Peyer's patch (tissue), 4 donors: ENCODE measurements at regions not wholly inside any gene's neighbourhood (a gene's known extent, or its start where the extent isn't known, plus 50 kb on each side); places are given as distances from the start of the nearest gene placed in this dataset.

Experiments
- DNase-seq, 3 donors: peaks; one replicate each; pipeline ENCODE4 v3.0.0-alpha.2; 2017 to 2019
- H3K27ac ChIP-seq, 4 donors: fragments of 200-600 bp; sonication (generic); one replicate each; pipeline ENCODE4 v1.5.1; 2016 to 2019
- H3K27me3 ChIP-seq, 2 donors: fragments of 200-600 bp; sonication (generic); one replicate each; pipeline ENCODE4 v1.5.1; 2019
- H3K36me3 ChIP-seq, 3 donors: fragments of 200-600 bp; sonication (generic); one replicate each; pipeline ENCODE4 v1.5.1; 2016 to 2019
- H3K4me1 ChIP-seq, 4 donors: fragments of 200-600 bp; sonication (generic); one replicate each; pipeline ENCODE4 v1.5.1; 2016 to 2019
- H3K4me3 ChIP-seq, 4 donors: fragments of 200-600 bp; sonication (generic); 1 replicate in 3 of 4; 2 replicates in 1 of 4; pipeline ENCODE4 v1.5.1; 2016 to 2019; ENCODE audit warnings: mild to moderate bottlenecking in 1 of 4
- H3K9me3 ChIP-seq, 4 donors: fragments of 200-600 bp; sonication (generic); one replicate each; pipeline ENCODE4 v1.5.1; 2016 to 2019; ENCODE audit warnings: mild to moderate bottlenecking in 1 of 4
- POLR2A ChIP-seq, 2 donors: fragments of 450-650 bp; IDR thresholded peaks; one replicate each; pipeline ENCODE4 v1.5.1; 2017; ENCODE audit warnings: antibody characterized with exemption in 2 of 2, mild to moderate bottlenecking in 2 of 2, moderate library complexity in 2 of 2
- TF ChIP-seq, protein P1 (sequence below), 6 experiments: fragments of 450-650 bp in 4 of 6; fragments of 200-600 bp in 2 of 6; sonication (generic) in 1 of 6; IDR thresholded peaks; one replicate each; pipeline ENCODE4 v1.5.1; 2017 to 2019; ENCODE audit warnings: antibody characterized with exemption in 6 of 6, mild to moderate bottlenecking in 3 of 6, moderate library complexity in 1 of 6

DNA sequence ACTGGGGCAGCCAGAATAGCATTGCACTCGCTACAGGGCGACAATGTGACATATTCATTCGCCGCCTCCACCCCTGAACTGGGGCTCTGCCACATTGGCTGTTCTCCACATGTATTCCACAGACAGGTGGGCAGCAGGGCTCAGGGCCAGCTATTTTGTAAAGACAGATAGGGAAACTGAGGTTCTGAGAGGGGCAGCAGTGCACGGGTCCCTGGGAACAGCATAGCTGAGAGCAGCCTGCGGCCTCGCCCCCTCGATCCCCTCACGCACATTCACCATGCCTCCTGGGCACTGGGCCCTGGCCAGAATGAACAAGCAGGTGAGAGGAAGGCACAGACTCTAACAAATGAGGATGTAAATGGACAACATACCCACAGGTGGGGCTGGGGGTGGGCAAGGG, 75.0 kb upstream of the SPATA12 start:
- no peaks in the 10 kb centered on the region for H3K36me3 ChIP-seq
- H3K27ac ChIP-seq, result no peak overlapping the region
- H3K4me1 ChIP-seq, result peaks cover 0 to 12% (median 0%) of the 10 kb centered on the region in 4 donors
- H3K4me3 ChIP-seq, result no peak overlapping the region
- TF ChIP-seq, protein P1, sequence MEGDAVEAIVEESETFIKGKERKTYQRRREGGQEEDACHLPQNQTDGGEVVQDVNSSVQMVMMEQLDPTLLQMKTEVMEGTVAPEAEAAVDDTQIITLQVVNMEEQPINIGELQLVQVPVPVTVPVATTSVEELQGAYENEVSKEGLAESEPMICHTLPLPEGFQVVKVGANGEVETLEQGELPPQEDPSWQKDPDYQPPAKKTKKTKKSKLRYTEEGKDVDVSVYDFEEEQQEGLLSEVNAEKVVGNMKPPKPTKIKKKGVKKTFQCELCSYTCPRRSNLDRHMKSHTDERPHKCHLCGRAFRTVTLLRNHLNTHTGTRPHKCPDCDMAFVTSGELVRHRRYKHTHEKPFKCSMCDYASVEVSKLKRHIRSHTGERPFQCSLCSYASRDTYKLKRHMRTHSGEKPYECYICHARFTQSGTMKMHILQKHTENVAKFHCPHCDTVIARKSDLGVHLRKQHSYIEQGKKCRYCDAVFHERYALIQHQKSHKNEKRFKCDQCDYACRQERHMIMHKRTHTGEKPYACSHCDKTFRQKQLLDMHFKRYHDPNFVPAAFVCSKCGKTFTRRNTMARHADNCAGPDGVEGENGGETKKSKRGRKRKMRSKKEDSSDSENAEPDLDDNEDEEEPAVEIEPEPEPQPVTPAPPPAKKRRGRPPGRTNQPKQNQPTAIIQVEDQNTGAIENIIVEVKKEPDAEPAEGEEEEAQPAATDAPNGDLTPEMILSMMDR (IDR thresholded peaks at IDR 0.05), result no peak
- no peak for TF ChIP-seq POLR2A (IDR thresholded peaks at IDR 0.05)
- no peaks in the 10 kb centered on the region for H3K9me3 ChIP-seq
- no peaks in the 10 kb centered on the region for H3K27me3 ChIP-seq
- no peak for DNase-seq

DNA sequence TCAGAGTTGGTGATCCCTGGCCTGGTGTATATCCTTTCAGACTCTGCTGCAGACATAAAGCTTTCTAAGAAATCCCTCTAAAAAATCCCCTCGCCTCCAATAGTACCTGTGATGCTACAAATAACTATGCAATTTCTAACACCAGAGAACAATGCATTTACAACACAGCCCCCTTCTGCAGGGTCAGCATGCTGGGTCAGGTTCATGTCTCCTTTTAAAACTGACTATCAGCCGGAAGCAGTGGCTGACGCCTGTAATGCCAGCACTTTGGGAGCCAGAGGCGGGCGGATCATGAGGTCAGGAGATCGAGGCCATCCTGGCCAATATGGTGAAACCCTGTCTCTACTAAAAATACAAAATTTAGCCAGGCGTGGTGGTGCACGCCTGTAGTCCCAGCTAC, 77.0 kb upstream of the SPATA12 start:
- TF ChIP-seq POLR2A (IDR thresholded peaks at IDR 0.05), result no peak
- TF ChIP-seq, protein P1 (IDR thresholded peaks at IDR 0.05), result no peak
- Histone ChIP-seq H3K36me3 (no peaks in the 10 kb centered on the region), H3K4me3 (no peak overlapping the region), H3K27me3 (no peaks in the 10 kb centered on the region), H3K4me1 (no peaks in the 10 kb centered on the region), H3K9me3 (no peaks in the 10 kb centered on the region), H3K27ac (no peak overlapping the region)
- DNase-seq, result no peak

DNA sequence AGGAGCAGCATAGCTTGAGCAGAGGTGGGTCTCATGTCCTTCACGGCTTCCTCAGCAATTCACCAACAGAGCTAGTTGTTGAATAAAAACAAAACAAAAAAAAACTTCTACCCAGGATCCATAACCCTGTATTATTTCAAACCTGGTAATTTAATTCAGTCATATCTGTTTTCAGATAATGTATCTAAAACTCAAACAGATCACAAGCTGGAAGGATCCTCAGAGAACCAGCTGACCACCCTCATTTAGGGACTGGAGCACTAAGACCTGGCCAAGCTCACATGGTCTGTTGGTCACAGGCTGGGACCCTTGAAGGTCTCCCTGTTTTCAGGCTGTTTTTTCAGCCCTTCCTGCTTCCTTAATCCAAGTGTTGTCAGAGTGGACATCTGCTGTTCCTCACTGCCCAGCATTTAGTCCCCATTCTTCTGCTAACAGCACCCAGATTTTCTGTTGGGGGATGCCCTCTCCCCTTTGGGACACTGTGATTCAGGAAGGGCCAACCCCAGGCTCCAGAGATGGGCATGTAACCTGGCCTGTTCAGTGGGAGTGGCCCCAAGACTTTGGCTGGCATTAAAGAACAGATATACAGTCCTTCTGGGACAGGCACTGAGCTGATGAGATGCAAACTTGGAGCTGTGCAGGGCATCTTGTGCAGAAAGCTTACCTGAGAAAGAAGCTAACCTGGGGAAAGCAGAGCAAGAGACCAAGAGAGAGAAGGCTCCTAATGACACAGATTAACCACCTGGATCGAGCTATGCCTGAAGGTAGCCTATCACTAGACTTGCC, 78.8 kb upstream of the SPATA12 start:
- no peak for DNase-seq
- Histone ChIP-seq H3K27ac (no peak overlapping the region), H3K36me3 (no peaks in the 10 kb centered on the region), H3K4me3 (no peak overlapping the region), H3K27me3 (no peaks in the 10 kb centered on the region), H3K4me1 (no peaks in the 10 kb centered on the region), H3K9me3 (no peaks in the 10 kb centered on the region)
- TF ChIP-seq, protein P1 (IDR thresholded peaks at IDR 0.05), result no peak
- TF ChIP-seq POLR2A (IDR thresholded peaks at IDR 0.05), result no peak

DNA sequence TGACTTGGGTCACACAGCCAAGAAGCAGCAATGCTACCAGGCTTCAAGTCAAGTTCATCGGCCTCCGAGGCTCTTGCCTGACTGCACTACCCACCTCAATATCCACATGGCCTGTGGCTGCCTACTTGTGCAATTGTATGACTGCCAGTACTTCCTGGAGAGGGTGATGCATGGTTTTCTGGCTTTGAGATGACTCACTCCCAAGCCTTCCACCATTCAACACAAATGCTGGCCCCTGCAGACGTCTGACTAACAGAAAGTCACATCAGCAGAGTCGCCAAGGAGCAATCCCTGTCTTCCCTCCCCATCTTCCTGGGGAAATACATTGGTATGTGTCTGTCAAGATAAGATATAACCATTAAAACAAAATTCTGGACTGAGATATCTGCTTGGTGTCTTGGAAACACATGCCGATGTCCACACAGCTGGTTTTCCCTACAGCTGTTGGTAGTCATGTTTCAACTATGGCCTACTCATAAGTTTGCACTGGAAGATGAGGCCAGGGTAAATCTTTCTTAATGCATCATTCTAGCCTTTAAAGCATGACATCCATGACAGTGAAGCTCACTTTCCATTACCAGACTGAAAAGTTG, 79.6 kb upstream of the SPATA12 start:
- no peak for DNase-seq
- H3K4me1 ChIP-seq, result no peaks in the 10 kb centered on the region
- H3K27ac ChIP-seq, result no peak overlapping the region
- H3K27me3 ChIP-seq, result no peaks in the 10 kb centered on the region
- TF ChIP-seq, protein P1 (IDR thresholded peaks at IDR 0.05), result no peak
- no peak for TF ChIP-seq POLR2A (IDR thresholded peaks at IDR 0.05)
- no peaks in the 10 kb centered on the region for H3K9me3 ChIP-seq
- no peaks in the 10 kb centered on the region for H3K36me3 ChIP-seq
- no peak overlapping the region for H3K4me3 ChIP-seq

DNA sequence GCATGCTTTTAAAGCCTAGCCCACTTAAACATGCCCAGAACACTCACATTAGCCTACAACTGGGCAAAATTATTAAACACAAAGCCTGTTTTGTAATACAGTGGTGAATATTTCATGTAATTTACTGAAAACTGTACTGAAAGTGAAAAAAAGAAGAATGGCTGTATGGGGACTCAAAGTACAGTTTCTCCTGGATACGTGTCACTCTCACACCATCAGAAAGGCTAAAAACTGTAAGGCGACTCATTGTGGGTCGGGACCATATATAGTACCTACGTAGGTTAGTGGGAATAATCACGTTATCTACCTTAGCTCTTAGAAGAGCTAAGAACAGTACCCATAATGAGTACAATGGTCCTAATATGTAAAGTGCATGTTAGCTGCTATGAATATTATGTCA, 80.2 kb upstream of the SPATA12 start:
- Histone ChIP-seq H3K4me1 (no peaks in the 10 kb centered on the region), H3K27ac (no peak overlapping the region), H3K36me3 (no peaks in the 10 kb centered on the region), H3K9me3 (no peaks in the 10 kb centered on the region), H3K27me3 (no peaks in the 10 kb centered on the region), H3K4me3 (no peak overlapping the region)
- TF ChIP-seq, protein P1 (IDR thresholded peaks at IDR 0.05), result no peak
- TF ChIP-seq POLR2A (IDR thresholded peaks at IDR 0.05), result no peak
- no peak for DNase-seq
